HG03066 (cell line): ENCODE measurements at regions not wholly inside any gene's neighbourhood (a gene's known extent, or its start where the extent isn't known, plus 50 kb on each side); places are given as distances from the start of the nearest gene placed in this dataset.

Experiments
- ATAC-seq: cut with Tn5 transposase; IDR thresholded peaks from one replicate; pipeline ENCODE4 v1.9.1; 2021; ENCODE audit warnings: low read depth; ENCODE audit not compliant: unreplicated experiment

DNA sequence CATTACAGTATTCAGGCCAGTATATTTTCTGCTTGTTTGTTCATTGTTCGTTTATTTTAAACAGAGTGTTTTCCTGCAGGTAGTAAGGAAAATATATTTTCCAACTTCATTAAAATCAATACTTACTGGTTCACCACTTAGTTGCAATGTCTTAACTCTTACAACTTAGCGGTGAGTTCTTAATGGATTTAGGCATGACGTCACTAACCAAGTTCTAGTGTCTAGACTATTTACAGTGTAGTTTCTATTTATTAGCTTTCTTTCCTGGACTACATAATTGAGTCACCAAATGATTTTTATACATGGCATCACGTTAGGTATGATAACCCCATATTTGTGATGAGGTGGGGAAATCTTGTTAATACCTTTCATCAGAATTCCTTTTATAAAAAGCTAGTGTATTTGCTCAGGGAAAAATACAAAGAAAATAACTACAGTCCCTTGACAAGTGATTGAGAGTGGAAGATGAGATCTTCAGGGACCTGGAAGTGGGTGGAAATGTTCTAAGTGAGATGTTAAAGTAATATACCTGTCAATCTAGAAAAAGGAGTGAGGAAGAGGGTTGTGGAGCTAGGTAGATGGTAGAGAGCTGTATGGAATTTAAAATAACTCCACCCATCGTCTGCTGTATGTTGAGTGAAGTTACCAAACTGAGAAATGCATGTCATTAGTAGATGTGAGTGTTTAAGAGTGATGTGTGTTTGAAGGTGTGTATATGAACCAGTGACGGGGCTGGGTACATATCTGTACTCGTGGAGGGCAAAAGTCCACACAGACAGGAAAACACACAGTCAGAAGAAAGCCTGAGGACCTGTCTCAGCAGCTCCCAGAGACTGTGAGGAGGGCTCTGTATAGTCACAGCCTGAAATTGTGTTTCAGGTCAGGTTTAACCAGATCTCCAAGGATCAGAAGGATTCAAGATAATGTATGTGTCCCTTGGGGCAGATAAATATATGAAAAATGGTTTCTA lies 197.6 kb upstream of the ADAMTS5 start:
- no peak for ATAC-seq

DNA sequence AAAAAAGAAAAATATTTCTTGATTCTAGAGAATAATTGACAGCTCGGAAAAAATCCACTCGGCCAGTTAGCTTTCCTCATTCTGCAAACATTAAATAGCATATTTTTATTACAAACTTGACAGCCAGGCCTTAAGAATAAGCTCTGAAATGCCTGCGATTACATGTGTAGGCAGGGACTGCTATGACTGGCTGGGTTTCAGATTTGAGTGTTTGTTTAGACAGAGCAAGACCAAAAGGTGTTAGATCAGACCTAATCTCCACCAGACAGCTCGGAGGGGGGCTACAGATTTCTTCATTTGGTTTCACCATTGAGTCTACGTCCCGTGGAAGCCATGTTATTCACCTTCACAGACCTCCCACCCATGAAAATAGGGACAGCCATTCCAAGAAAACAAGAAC lies 192.1 kb upstream of the ADAMTS5 start:
- ATAC-seq = no peak

DNA sequence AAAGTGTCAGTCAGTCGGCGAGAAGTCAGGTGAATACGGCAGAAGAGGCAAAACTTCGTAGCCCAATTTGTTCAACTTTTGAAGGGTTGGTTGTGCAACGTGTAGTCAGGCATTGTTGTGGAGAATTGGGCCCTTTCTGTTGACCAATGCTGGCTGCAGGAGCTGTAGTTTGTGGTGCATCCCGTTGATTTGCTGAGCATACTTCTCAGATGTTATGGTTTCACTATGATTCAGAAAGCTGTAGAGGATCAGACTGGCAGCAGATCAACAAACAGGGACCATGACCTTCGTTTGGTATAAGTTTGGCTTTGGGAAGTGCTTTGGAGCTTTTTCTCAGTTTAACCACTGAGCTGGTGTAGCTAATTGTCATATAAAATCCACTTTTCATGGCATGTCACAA lies 190.2 kb upstream of the ADAMTS5 start:
- no peak for ATAC-seq

DNA sequence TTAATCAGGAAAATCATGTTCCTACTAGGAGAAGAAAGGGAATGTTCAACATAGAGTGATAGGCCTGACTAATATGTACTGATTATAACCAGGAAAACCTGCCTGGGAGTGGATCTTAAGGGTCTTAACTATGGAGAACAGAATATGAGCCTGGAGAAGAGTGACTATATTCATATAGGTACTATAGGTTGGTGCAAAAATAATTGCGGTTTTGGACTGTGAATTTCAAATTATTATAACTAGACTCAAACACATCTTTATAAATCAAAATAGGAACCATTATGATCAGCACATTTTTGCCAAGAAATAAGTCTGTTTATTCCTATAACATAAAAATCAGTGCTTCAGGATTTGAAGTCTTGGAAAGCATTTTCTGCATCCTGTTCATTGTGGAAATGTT lies 189.8 kb upstream of the ADAMTS5 start:
- no peak for ATAC-seq

DNA sequence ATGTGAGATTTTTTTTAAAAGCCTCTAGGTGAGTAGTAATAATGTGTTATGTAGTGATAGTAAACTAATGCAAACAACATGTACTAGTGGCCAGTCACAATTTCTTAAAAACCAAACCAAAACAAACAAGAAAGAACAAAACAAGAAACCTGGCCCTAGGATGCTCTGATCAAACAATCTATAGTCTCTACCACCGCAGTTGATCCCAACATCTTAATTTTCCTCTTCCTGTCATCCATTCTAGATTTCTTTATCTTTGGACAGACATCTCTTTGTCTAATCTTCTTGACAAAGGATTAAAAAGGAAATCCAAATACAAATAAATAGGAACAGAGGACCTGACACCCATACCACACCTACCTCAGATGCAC lies 188.2 kb upstream of the ADAMTS5 start:
- no peak for ATAC-seq

DNA sequence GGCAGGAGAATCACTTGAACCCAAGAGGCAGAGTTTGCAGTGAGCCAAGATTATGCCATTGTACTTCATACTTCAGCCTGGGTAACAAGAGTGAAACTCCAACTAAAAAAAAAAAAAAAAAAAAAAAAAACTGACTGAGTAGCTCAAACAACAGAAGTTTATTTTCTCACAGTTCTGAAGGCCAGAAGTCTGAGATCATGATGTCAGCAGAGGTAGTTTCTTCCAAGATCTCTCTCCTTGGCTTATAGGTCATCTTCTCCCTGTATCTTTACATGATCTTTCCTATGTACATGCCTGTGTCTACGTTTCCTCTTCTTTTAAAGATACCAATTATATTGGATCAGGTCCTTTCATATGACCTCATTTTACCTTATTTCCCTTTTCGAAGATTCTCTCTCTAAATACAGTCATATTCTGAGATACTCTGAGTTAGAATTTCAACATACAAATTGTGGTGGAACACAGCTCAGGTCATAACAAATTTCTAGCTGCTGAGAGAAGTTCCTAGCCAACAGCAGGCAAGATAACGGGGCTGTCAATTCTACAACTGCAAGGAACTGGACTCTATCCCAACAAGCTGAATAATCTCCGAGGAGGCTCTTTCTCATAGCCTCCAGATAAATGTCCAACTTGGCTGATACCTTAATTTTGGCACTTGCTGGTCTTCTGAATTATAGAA lies 187.7 kb upstream of the ADAMTS5 start:
- ATAC-seq = no peak

DNA sequence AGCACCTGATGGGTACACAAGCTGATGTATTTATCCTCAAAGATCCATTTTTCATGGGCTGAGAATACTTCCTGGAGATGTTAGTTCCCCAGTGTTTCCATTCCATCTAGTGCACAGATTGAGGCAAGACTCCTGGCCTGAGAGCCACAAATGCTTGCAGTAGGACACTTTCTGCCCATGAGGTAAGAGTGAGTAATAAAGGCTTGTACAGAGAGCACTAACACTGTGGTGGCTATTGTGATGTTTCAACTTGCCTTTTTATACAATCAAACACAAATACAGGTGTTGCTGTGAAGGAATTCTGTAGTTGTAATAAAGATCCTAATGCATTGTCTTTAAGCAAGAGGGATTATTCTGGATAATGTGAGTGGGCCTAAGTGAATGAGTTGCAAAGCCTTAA lies 186.1 kb upstream of the ADAMTS5 start:
- no peak for ATAC-seq

DNA sequence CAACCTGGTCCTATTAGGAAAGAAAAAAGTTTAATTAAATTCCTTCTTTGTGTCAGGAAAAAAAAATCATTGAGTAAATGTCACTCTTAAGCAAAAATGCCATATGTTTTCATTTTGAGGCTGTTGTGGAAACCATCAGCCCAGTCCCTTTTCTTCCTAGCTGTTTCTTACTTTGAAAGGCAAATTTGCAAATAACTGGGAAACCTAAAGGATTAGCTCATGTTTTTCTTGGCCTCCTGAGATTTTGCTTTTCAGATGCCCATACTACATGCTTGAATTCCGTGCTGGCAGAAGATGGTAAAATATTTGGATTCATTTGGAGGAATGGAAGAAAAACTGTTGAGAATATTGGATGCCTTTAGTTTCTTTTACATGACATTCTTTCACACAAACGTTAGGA lies 182.1 kb upstream of the ADAMTS5 start:
- no peak for ATAC-seq

DNA sequence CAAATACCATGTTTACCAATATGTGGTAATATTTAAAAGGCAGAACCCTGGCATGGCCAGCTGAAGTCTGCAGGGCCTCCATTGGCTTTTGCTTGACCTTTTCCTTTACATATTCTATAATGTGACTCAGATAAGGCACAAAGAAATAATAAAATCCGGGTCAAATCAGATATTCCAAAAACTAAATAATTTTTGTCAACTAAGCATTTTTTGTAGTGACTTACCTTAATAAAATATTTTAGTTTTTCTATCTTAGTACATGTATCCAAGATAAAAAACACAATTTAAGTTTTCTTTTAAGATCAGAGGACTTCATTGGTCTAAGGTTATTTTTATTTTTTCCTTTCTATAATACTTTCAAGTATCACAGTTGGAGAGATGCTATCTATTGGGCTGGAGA lies 179.4 kb upstream of the ADAMTS5 start:
- ATAC-seq = no peak

DNA sequence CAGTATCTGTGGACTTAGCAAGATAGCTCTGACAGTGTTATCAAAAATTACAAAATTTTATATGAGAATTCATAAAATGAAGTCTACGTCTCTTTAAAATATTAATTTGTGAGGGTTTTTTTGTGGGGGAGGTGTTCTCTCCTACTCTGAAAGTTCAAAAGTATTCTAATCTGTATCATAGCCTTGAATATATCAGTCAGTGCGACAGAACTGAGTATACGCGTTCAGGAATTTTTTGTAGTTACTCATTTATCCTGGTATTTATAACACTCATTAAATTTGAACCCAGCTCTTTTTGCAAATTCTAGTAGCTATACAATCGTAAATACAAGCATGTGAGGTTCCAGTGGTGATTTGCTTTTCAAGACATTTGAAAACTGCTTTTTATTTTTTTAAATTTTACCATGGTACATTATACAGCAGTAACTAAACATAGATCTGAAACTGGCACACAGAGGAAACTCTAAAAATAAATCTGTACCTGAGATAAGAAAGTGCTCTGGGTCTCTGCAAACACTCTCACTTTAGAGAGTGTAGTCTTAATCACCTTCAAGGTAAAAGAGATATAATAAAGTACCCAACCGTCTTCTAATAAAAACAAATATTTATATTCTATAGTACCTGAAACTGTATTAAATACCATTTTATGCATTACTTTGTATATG lies 178.4 kb upstream of the ADAMTS5 start:
- ATAC-seq = no peak

DNA sequence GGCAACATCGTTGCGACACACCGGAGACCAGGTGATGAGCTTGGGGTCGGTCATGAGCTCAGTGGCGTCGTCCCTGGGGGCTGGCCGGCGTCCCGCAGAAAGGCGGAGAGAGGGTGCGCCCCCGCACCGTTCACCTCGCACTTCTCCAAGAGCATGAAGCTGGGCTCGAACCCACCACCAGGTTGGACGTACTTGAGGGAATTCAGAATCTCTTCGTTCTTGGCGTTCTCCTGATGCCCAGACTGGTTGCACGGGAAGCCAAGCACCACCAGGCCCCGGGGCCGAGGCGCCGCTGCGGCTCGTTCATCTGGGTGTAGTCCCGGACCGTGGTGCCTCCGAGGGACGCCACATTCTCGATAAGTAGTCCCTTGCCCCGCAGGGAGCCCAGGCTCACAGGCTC lies 176.6 kb upstream of the ADAMTS5 start:
- ATAC-seq = no peak

DNA sequence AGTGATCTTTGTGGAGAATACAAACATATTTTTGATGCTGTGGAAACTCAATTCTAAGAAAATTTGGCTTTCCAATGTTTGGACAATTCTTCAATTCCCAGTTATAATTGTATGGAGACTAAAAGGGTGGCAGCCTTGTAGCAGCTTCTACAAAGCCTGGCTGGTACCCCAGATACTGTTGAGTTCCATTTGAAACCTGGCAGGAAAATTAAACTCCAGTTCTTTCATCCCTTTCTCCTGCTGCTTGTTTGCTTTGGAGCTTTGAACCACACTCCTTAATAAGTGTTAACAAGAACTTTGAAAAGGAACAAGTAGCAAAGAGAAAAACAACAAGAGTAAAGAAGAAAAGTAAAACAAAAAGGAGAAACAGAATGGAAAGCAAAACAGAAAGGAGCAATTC lies 172.6 kb upstream of the ADAMTS5 start:
- ATAC-seq = no peak

DNA sequence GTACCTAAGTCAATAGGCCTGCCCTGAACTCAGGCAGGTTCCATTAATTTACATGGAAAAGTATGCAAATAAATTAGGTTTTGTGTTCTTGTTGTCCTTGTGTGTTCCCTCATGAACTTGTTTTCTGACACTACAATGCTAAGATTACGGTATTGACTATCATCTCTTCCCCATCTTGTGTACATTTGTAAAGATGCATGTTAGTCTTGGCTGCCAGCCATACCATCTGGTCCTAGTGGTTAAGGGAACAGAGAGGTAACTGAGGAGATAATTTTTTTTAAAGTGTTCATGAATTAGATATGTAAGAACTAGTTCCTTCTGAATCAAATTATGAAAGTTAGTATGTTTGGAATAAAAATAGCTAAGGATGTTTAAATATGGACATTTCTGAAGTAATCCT lies 167.6 kb upstream of the ADAMTS5 start:
- no peak for ATAC-seq

DNA sequence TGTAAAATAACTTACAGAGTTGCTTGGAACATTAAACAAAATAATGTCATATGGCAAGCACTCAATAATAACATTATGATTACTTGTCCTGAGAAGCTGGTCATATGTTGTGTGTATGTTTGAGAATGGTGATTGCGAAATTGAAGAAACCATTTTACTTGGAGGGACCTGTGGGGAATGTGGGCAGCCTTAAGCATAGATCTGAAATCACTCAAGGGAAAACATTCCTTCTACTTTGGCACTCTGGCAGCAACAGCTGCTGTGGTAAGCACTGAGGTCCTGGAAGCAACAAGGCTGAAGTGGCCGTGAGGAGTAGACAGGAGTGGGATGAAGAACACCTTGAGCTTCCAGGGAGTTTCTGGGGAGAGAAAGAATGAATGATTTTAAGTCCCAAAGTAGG lies 165.4 kb upstream of the ADAMTS5 start:
- no peak for ATAC-seq

DNA sequence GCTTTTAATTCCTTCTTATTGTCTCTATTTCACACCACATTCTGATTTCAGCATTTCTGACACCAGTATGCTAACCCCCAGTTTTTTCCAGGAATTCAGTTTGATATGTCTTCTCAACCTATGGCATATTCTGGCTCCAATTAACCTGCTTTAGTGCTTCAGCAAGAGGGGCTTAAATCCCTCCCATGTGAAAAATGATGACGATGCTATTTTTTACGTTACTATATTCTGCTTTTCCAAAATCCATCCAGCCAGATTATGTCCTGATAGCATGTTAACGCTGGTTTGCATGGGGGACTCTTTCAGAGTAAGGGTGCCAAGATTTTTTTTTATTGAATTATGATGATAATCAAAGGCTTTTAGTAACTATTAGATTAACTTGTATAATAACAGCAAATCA lies 163.3 kb upstream of the ADAMTS5 start:
- ATAC-seq = no peak

DNA sequence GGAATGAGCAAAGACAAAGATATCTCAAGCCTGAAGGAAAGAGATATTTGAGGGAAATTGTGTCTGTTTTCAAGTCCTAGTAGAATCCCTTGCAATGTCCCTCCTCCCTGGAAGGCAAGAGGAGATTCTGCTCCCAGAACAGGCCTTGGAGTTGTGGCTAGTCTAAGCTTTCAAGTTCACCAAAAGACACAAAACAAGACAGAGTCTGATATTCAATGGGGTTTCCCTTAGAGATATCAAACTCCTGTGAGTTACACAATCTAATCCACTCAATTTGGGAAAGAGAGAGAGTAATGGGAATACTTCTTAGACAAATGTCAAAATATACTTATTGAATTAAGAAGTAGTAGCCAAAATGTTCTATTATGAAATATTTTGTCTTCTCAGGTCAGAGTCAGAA lies 162.8 kb upstream of the ADAMTS5 start:
- no peak for ATAC-seq

DNA sequence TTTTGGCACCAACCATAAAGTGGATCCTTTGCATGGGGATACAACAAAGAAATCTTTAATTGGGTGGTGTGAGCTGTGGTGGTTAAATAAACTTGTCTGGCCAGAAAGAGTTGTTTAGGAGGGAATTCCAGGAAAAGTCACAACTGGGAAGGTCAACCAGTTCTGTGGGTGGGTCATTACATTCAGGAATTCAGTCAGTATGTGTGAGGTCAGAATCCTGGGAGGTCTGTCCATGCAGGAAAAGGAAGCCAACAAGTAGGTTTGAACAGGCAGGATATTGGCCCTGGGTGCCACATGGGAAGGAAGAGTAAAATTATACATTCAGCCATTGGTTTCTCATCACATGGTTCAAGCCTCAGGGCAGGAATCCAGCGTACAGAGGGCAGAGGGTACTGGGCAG lies 162.3 kb upstream of the ADAMTS5 start:
- ATAC-seq = no peak

DNA sequence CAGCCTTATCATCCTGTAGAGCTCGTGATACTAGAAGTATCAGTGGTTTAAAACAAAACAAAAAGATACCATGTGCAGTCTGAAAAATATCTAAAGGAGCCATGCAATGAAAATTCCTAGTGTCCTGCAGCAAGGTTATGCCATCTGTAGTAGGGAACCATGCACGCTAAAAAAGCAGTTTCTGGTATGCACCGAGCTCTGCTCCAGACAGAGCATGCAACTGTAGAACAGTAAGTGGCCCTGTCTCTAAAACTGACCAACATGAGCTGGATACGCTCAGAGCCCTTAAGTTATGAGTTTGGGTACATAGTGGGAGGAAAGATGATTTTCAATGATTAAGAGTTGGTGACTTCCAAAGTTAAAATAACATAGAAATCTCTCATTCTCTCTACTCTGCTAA lies 159.3 kb upstream of the ADAMTS5 start:
- no peak for ATAC-seq

DNA sequence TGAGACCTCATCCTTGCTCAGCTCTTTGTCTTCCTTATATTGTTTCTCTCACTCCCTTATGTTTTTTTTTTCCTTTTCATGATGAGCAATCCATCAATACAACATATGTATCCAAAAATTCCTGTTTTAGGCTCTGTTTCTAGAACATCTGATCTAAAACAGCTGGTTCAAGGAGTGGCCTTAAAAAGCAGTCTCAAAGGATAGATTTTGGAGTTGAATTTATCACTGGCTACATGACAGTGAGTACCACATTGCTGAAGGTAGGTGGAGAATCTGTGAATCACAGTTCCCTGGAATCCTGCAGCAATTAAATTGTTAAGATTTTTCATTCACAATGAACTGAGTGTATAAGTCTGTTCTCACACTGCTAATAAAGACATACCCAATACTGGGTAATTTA lies 155.8 kb upstream of the ADAMTS5 start:
- ATAC-seq = no peak

DNA sequence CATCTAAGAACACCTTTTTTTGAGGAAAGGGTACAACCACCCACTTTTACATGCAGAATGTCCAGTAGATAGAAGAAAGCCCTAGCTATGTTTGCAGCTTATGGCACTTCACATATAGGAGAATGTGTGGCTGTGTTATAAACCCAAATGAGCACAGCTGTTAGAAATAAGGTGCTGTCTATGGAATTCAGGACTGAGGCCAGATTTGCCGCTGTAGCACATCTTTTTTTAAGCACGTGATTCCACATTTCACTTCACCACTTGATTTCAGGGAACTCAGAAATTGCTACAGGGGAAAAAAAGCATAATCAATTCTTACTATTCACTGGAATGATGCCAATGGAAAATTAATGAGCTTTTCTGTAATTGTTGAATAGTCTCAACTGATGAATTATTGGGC lies 147.2 kb upstream of the ADAMTS5 start:
- ATAC-seq = no peak

DNA sequence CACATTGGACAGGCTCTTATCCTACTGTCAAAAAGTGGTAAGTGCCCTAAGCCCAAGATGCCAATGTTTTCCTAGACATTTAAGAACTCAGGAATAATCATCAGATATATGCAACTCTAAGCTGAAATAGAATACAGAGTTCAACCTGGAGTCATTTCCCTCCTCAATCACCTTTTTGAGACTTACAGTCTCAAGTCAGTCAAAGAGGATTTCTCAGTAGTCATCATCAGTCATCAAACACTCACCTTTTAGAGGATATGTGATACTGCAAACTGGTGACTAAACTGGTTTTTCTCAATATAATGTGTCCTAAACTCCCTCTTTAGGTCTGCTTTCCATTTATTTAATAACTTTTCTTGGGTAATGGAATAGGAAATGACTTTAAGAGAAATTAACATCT lies 145.3 kb upstream of the ADAMTS5 start:
- no peak for ATAC-seq

DNA sequence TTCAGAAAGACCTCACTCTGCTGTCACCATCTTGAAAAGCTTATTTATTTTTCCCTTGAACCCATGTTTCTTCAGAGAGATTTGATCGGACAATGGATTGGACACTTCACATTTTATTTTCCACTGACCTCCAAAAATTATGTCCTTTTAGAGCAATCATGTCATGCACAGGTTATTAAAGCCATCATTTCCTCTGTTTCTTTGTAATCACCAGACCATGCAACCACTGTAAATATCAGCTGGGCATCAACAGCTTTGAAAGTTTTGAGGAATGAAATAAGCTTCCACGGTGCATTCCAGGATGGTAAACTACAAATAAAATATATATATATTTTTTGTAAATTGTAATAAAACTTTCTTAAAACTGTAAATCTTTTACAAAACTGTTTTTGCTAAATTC lies 144.1 kb upstream of the ADAMTS5 start:
- ATAC-seq = no peak
